Activated naive CD8-positive, alpha-beta T cell treated with anti-CD3 and anti-CD28 coated beads, Interleukin-2, amount 50 U/mL, for 24 hours (primary cell): ENCODE measurements at regions not wholly inside any gene's neighbourhood (a gene's known extent, or its start where the extent isn't known, plus 50 kb on each side); places are given as distances from the start of the nearest gene placed in this dataset.

Experiments used
- ATAC-seq: fragments of 150-1000 bp; cut with Tn5 transposase; one replicate; pipeline ENCODE4 v1.10.0; 2021
- DNase-seq: peaks from one replicate; pipeline ENCODE4 v3.0.0; 2021
- H3K27ac Mint-ChIP-seq: one replicate; pipeline ENCODE4 v1.8.0; 2021; ENCODE audit warnings: mild to moderate bottlenecking, mixed read lengths
- H3K27me3 Mint-ChIP-seq: one replicate; pipeline ENCODE4 v1.8.0; 2021; ENCODE audit warnings: mixed read lengths
- H3K36me3 Mint-ChIP-seq: one replicate; pipeline ENCODE4 v1.8.0; 2021; ENCODE audit warnings: low read depth, mixed read lengths
- H3K4me1 Mint-ChIP-seq: one replicate; pipeline ENCODE4 v1.8.0; 2021; ENCODE audit warnings: mixed read lengths
- H3K4me3 Mint-ChIP-seq: one replicate; pipeline ENCODE4 v1.8.0; 2021; ENCODE audit warnings: mild to moderate bottlenecking, moderate library complexity, mixed read lengths
- H3K9me3 Mint-ChIP-seq: one replicate; pipeline ENCODE4 v1.8.0; 2021; ENCODE audit warnings: mixed read lengths

GRCh38 chr3:84836961-84837360 lies 121.8 kb upstream of the CADM2 start:
- no peak for DNase-seq
- no peak for ATAC-seq
- Mint-ChIP-seq H3K36me3 (no peaks in the 10 kb centered on the region), H3K27ac (no peak overlapping the region), H3K4me3 (no peak overlapping the region), H3K27me3 (no peaks in the 10 kb centered on the region), H3K4me1 (no peaks in the 10 kb centered on the region), H3K9me3 (peaks cover 14% of the 10 kb centered on the region)

- H3K9me3 Mint-ChIP-seq: peaks cover 30% of the 10 kb centered on the region
- no peaks in the 10 kb centered on the region for H3K36me3 Mint-ChIP-seq
- H3K4me1 Mint-ChIP-seq: no peaks in the 10 kb centered on the region
- no peak overlapping the region for H3K4me3 Mint-ChIP-seq
- ATAC-seq (no peak), DNase-seq (no peak)
- H3K27ac Mint-ChIP-seq: no peak overlapping the region
- H3K27me3 Mint-ChIP-seq: no peaks in the 10 kb centered on the region
Observed at GRCh38 chr3:84877092-84877491, 81.7 kb upstream of the CADM2 start.

- no peak for DNase-seq
- H3K4me3 Mint-ChIP-seq: no peak overlapping the region
- H3K36me3 Mint-ChIP-seq: no peaks in the 10 kb centered on the region
- H3K27ac Mint-ChIP-seq: no peak overlapping the region
- H3K27me3 Mint-ChIP-seq: no peaks in the 10 kb centered on the region
- no peaks in the 10 kb centered on the region for H3K4me1 Mint-ChIP-seq
- ATAC-seq: no peak
- H3K9me3 Mint-ChIP-seq: peaks cover 22% of the 10 kb centered on the region
Observed at GRCh38 chr3:84881288-84881687, 77.5 kb upstream of the CADM2 start.

GRCh38 chr3:84885199-84885882 lies 73.4 kb upstream of the CADM2 start:
- no peak for ATAC-seq
- H3K4me1 Mint-ChIP-seq: no peaks in the 10 kb centered on the region
- no peaks in the 10 kb centered on the region for H3K27me3 Mint-ChIP-seq
- peaks cover 21% of the 10 kb centered on the region for H3K9me3 Mint-ChIP-seq
- H3K27ac Mint-ChIP-seq: no peak overlapping the region
- H3K4me3 Mint-ChIP-seq: no peak overlapping the region
- H3K36me3 Mint-ChIP-seq: no peaks in the 10 kb centered on the region
- DNase-seq: no peak

GRCh38 chr3:84891851-84892250 lies 66.9 kb upstream of the CADM2 start:
- H3K9me3 Mint-ChIP-seq: peaks cover 37% of the 10 kb centered on the region
- H3K36me3 Mint-ChIP-seq: no peaks in the 10 kb centered on the region
- H3K27ac Mint-ChIP-seq: no peak overlapping the region
- H3K4me3 Mint-ChIP-seq: no peak overlapping the region
- DNase-seq (no peak), ATAC-seq (no peak)
- H3K27me3 Mint-ChIP-seq: no peaks in the 10 kb centered on the region
- no peaks in the 10 kb centered on the region for H3K4me1 Mint-ChIP-seq

- Mint-ChIP-seq H3K27me3 (no peaks in the 10 kb centered on the region), H3K27ac (no peak overlapping the region), H3K4me3 (no peak overlapping the region), H3K36me3 (no peaks in the 10 kb centered on the region), H3K9me3 (peaks cover 37% of the 10 kb centered on the region), H3K4me1 (no peaks in the 10 kb centered on the region)
- no peak for DNase-seq
- ATAC-seq: no peak
Observed at GRCh38 chr3:84893211-84893610, 65.6 kb upstream of the CADM2 start.

- Mint-ChIP-seq H3K9me3 (peaks cover 8% of the 10 kb centered on the region), H3K4me1 (no peaks in the 10 kb centered on the region), H3K27ac (no peak overlapping the region), H3K4me3 (no peak overlapping the region), H3K36me3 (no peaks in the 10 kb centered on the region), H3K27me3 (no peaks in the 10 kb centered on the region)
- ATAC-seq: no peak
- no peak for DNase-seq
Observed at GRCh38 chr3:84904212-84904611, 54.6 kb upstream of the CADM2 start.

GRCh38 chr3:84904816-84905555 lies 53.8 kb upstream of the CADM2 start:
- H3K27ac Mint-ChIP-seq: no peak overlapping the region
- no peak overlapping the region for H3K4me3 Mint-ChIP-seq
- no peaks in the 10 kb centered on the region for H3K27me3 Mint-ChIP-seq
- no peaks in the 10 kb centered on the region for H3K4me1 Mint-ChIP-seq
- no peak for ATAC-seq
- H3K36me3 Mint-ChIP-seq: no peaks in the 10 kb centered on the region
- peaks cover 8% of the 10 kb centered on the region for H3K9me3 Mint-ChIP-seq
- DNase-seq: no peak

- ATAC-seq (no peak), DNase-seq (no peak)
- no peaks in the 10 kb centered on the region for H3K27me3 Mint-ChIP-seq
- H3K36me3 Mint-ChIP-seq: no peaks in the 10 kb centered on the region
- H3K27ac Mint-ChIP-seq: no peak overlapping the region
- H3K4me1 Mint-ChIP-seq: no peaks in the 10 kb centered on the region
- H3K9me3 Mint-ChIP-seq: peaks cover 6% of the 10 kb centered on the region
- no peak overlapping the region for H3K4me3 Mint-ChIP-seq
Observed at GRCh38 chr3:84905556-84905920, 53.3 kb upstream of the CADM2 start.

- DNase-seq (no peak), ATAC-seq (no peak)
- Mint-ChIP-seq H3K36me3 (no peaks in the 10 kb centered on the region), H3K27ac (no peak overlapping the region), H3K4me1 (no peaks in the 10 kb centered on the region), H3K27me3 (no peaks in the 10 kb centered on the region), H3K9me3 (peaks cover 5% of the 10 kb centered on the region), H3K4me3 (no peak overlapping the region)
Observed at GRCh38 chr3:84906065-84906464, 52.7 kb upstream of the CADM2 start.
